ENCODE measurements at regions not wholly inside any gene's neighbourhood (a gene's known extent, or its start where the extent isn't known, plus 50 kb on each side); places are given as distances from the start of the nearest gene placed in this dataset.
"Not testable (repeated sequence)": the region's sequence is repeated elsewhere in the genome, so short reads cannot be mapped to it uniquely, and the experiment has no call there.

- Histone ChIP-seq H3K27me3 (ENCODE audit: insufficient read depth, poor library complexity, severe bottlenecking) (no peaks in the 10 kb centered on the region), H3K27ac (replicated peaks) (no peak overlapping the region), H3K4me3 (replicated peaks; ENCODE audit: insufficient read depth, low read length) (no peak overlapping the region)
- DNase-seq (ENCODE audit: low read depth in 1 of 2, low spot score in 1 of 2): no peak
- TF ChIP-seq CTCF (IDR thresholded peaks at IDR 0.05; ENCODE audit: insufficient read depth, low read length) (no peak), POLR2AphosphoS5 (IDR thresholded peaks at IDR 0.05; ENCODE audit: low read depth) (no peak), SPI1 (IDR thresholded peaks at IDR 0.05; ENCODE audit: borderline replicate concordance, low read depth) (no peak), REST (IDR thresholded peaks at IDR 0.05; ENCODE audit: insufficient replicate concordance, low read depth) (no peak), GABPA (IDR thresholded peaks at IDR 0.05; ENCODE audit: low read depth) (no peak)
Observed at GRCh38 chr4:127364911-127365310, 267.8 kb upstream of the INTU start.

- TF ChIP-seq SPI1 (IDR thresholded peaks at IDR 0.05; ENCODE audit: borderline replicate concordance, low read depth) (peak; percentile 26; the same call in 1 of the 2 replicates), REST (IDR thresholded peaks at IDR 0.05; ENCODE audit: insufficient replicate concordance, low read depth) (no peak), POLR2AphosphoS5 (IDR thresholded peaks at IDR 0.05; ENCODE audit: low read depth) (no peak), CTCF (IDR thresholded peaks at IDR 0.05; ENCODE audit: insufficient read depth, low read length) (no peak)
- Histone ChIP-seq H3K27me3 (ENCODE audit: insufficient read depth, poor library complexity, severe bottlenecking) (no peaks in the 10 kb centered on the region), H3K4me3 (replicated peaks; ENCODE audit: insufficient read depth, low read length) (no peak overlapping the region), H3K27ac (replicated peaks) (no peak overlapping the region)
- peak; percentile 6 to 22 for DNase-seq (ENCODE audit: low read depth in 1 of 2, low spot score in 1 of 2)
Observed at GRCh38 chr4:127370604-127371003, 262.2 kb upstream of the INTU start.

DNA sequence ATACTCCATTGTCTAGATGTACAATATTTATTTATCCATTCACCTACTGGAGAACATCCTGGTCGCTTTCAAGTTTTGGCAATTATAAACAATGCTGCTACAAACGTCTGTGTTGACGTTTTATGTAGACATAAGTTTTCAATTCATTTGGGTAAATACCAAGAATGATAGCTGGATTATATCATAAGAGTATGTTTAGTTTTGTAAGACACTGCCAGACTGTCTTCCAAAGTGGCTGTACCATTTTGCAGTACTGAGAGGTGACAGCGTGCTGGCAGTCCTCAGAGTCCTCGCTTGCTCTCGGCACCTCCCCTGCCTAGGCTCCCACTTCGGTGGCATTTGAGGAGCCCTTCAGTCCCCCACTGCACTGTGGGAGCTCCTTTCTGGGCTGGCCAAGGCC, 253.3 kb upstream of the INTU start:
- DNase-seq (ENCODE audit: low read depth in 1 of 2, low spot score in 1 of 2): no peak
- TF ChIP-seq CTCF (IDR thresholded peaks at IDR 0.05; ENCODE audit: insufficient read depth, low read length): no peak
- no peak for TF ChIP-seq POLR2AphosphoS5 (IDR thresholded peaks at IDR 0.05; ENCODE audit: low read depth)
- no peak for TF ChIP-seq SPI1 (IDR thresholded peaks at IDR 0.05; ENCODE audit: borderline replicate concordance, low read depth)
- no peak for TF ChIP-seq GABPA (IDR thresholded peaks at IDR 0.05; ENCODE audit: low read depth)
- no peak for TF ChIP-seq REST (IDR thresholded peaks at IDR 0.05; ENCODE audit: insufficient replicate concordance, low read depth)
- Histone ChIP-seq H3K4me3 (replicated peaks; ENCODE audit: insufficient read depth, low read length) (no peak overlapping the region), H3K27ac (replicated peaks) (no peak overlapping the region), H3K27me3 (ENCODE audit: insufficient read depth, poor library complexity, severe bottlenecking) (no peaks in the 10 kb centered on the region)

GRCh38 chr4:127379948-127380347, 252.8 kb upstream of the INTU start:
- not testable (repeated sequence) for H3K4me3 ChIP-seq (replicated peaks; ENCODE audit: insufficient read depth, low read length); H3K27me3 ChIP-seq (ENCODE audit: insufficient read depth, poor library complexity, severe bottlenecking); H3K27ac ChIP-seq (replicated peaks); DNase-seq (ENCODE audit: low read depth in 1 of 2, low spot score in 1 of 2)

All from HL-60 (cell line).